ENCODE measurements at regions not wholly inside any gene's neighbourhood (a gene's known extent, or its start where the extent isn't known, plus 50 kb on each side); places are given as distances from the start of the nearest gene placed in this dataset.

- TF ChIP-seq THAP9 (CRISPR knock-in tag; IDR thresholded peaks at IDR 0.05; ENCODE audit: borderline replicate concordance) (0 out of 2 replicates have a peak, but pooled peaks have one; percentile 6), ZFP36L2 (CRISPR knock-in tag; IDR thresholded peaks at IDR 0.05) (no peak), EZH2 (conservative IDR thresholded peaks at IDR 0.05; ENCODE audit: low read depth, low read length) (no peak), ZNF101 (CRISPR knock-in tag; IDR thresholded peaks at IDR 0.05; ENCODE audit: borderline replicate concordance, low read depth) (no peak), ZSCAN20 (CRISPR knock-in tag; IDR thresholded peaks at IDR 0.05; ENCODE audit: borderline replicate concordance) (no peak), SRSF4 (IDR thresholded peaks at IDR 0.05; ENCODE audit: low read depth, low read length, poor library complexity, severe bottlenecking) (no peak), ESRRA (CRISPR knock-in tag; IDR thresholded peaks at IDR 0.05; ENCODE audit: low read depth) (no peak), ZNF138 (CRISPR knock-in tag; IDR thresholded peaks at IDR 0.05; ENCODE audit: low read depth) (no peak), RELA (CRISPR knock-in tag; IDR thresholded peaks at IDR 0.05) (no peak), RNF2 (conservative IDR thresholded peaks at IDR 0.05; ENCODE audit: low read depth) (no peak), DPF2 (CRISPR knock-in tag; IDR thresholded peaks at IDR 0.05; ENCODE audit: borderline replicate concordance, low read depth) (no peak), ZNF510 (CRISPR knock-in tag; IDR thresholded peaks at IDR 0.05; ENCODE audit: low read depth) (no peak)
Measured at GRCh38 chr6:43859213-43859612, 89.2 kb downstream of the VEGFA start (continued).
